ENCODE measurements at regions not wholly inside any gene's neighbourhood (a gene's known extent, or its start where the extent isn't known, plus 50 kb on each side); places are given as distances from the start of the nearest gene placed in this dataset.

- H3K27me3 ChIP-seq, result no peaks in the 10 kb centered on the region
- no peak overlapping the region for H3K27ac ChIP-seq
- TF ChIP-seq POLR2A (IDR thresholded peaks at IDR 0.05) (no peak), CTCF (IDR thresholded peaks at IDR 0.05) (no peak)
- intact Hi-C loops (cut with DNase I), result no loop called here
- no peak for DNase-seq
- no peaks in the 10 kb centered on the region for H3K9me3 ChIP-seq
- no peaks in the 10 kb centered on the region for H3K4me1 ChIP-seq
- H3K4me3 ChIP-seq (replicated peaks in 1 of 3), result no peak overlapping the region
- WGBS, 2 donors, result 54 to 62% methylated on average over 6 of the region's 6 CpGs
- no peaks in the 10 kb centered on the region for H3K36me3 ChIP-seq
These were observed 646.5 kb upstream of the EPHA7 start for GRCh38 chr6:94065707-94066337.

- 49 to 63% methylated on average over 1 of the region's 1 CpG for WGBS, 2 donors
- no peak for TF ChIP-seq POLR2A (IDR thresholded peaks at IDR 0.05)
- no peak for TF ChIP-seq CTCF (IDR thresholded peaks at IDR 0.05)
- H3K27me3 ChIP-seq, result no peaks in the 10 kb centered on the region
- intact Hi-C loops (cut with DNase I), result no loop called here
- no peaks in the 10 kb centered on the region for H3K36me3 ChIP-seq
- H3K27ac ChIP-seq, result no peak overlapping the region
- H3K4me3 ChIP-seq (replicated peaks in 1 of 3), result no peak overlapping the region
- no peaks in the 10 kb centered on the region for H3K9me3 ChIP-seq
- DNase-seq, result no peak
- H3K4me1 ChIP-seq, result no peaks in the 10 kb centered on the region
These were observed 633.4 kb upstream of the EPHA7 start for GRCh38 chr6:94052749-94053148.

GRCh38 chr6:94050515-94050914 lies 631.2 kb upstream of the EPHA7 start:
- no peaks in the 10 kb centered on the region for H3K9me3 ChIP-seq
- H3K36me3 ChIP-seq, result no peaks in the 10 kb centered on the region
- no peak for DNase-seq
- 88 to 93% methylated on average over 3 of the region's 3 CpGs for WGBS, 2 donors
- H3K4me3 ChIP-seq (replicated peaks in 1 of 3), result no peak overlapping the region
- no peaks in the 10 kb centered on the region for H3K4me1 ChIP-seq
- no peaks in the 10 kb centered on the region for H3K27me3 ChIP-seq
- intact Hi-C loops (cut with DNase I), result no loop called here
- no peak for TF ChIP-seq CTCF (IDR thresholded peaks at IDR 0.05)
- no peak for TF ChIP-seq POLR2A (IDR thresholded peaks at IDR 0.05)
- H3K27ac ChIP-seq, result no peak overlapping the region

- no peaks in the 10 kb centered on the region for H3K27me3 ChIP-seq
- H3K4me1 ChIP-seq, result no peaks in the 10 kb centered on the region
- H3K9me3 ChIP-seq, result no peaks in the 10 kb centered on the region
- no peak overlapping the region for H3K4me3 ChIP-seq (replicated peaks in 1 of 3)
- H3K27ac ChIP-seq, result no peak overlapping the region
- no peak for DNase-seq
- TF ChIP-seq CTCF (IDR thresholded peaks at IDR 0.05), result no peak
- TF ChIP-seq POLR2A (IDR thresholded peaks at IDR 0.05), result no peak
- H3K36me3 ChIP-seq, result no peaks in the 10 kb centered on the region
- intact Hi-C loops (cut with DNase I), result no loop called here
These were observed 629.6 kb upstream of the EPHA7 start for GRCh38 chr6:94049001-94049400.

GRCh38 chr6:94045099-94045829 lies 625.9 kb upstream of the EPHA7 start:
- no peak overlapping the region for H3K4me3 ChIP-seq (replicated peaks in 1 of 3)
- H3K27me3 ChIP-seq, result no peaks in the 10 kb centered on the region
- DNase-seq, result peak in 1 of 2 donors; percentile 16
- 39 to 48% methylated on average over 12 of the region's 12 CpGs for WGBS, 2 donors
- TF ChIP-seq POLR2A (IDR thresholded peaks at IDR 0.05), result no peak
- H3K36me3 ChIP-seq, result no peaks in the 10 kb centered on the region
- no peaks in the 10 kb centered on the region for H3K4me1 ChIP-seq
- intact Hi-C loops (cut with DNase I), result no loop called here
- no peak overlapping the region for H3K27ac ChIP-seq
- no peaks in the 10 kb centered on the region for H3K9me3 ChIP-seq

Measured in thyroid gland (tissue), 4 donors.